ENCODE measurements at regions not wholly inside any gene's neighbourhood (a gene's known extent, or its start where the extent isn't known, plus 50 kb on each side); places are given as distances from the start of the nearest gene placed in this dataset.

DNA sequence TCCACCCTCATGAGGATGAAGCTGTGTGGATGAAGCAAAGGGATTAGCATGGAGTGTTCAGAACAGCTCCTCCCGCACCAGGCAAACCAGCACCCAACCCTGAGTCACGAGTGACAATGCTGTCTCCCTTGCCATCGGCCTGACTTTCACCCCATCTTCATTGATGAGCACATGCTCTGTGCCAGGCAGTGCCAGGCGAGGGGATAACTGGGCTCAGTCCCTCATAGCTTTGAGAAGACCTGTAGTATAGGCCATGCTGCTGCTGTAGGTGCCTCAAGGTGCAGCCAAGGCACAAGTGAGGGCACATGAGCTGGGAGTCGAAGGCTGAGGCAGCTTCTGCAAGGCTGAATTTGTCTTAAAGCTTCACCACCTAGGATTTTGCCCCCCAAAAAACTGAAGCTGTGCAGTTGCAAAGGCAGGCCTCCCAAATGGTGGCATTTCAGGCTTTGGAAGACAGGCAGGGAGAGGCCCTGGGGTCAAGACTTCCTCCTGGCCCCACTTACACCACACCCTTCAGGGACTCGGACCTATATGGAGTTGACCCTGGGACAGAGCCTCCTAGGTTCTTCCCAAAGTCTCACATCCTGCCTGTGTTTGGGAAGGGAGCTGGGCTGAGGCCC lies 54.2 kb upstream of the GDF10 start:
- no peak overlapping the region for H2AK5ac ChIP-seq (ENCODE audit: low read length)
- H2BK5ac ChIP-seq (ENCODE audit: low read length): no peak overlapping the region
- no peak overlapping the region for H3K4me2 ChIP-seq (ENCODE audit: low read length)
- no peak overlapping the region for H3K56ac ChIP-seq (ENCODE audit: low read length)
- no peak overlapping the region for H4K8ac ChIP-seq (ENCODE audit: low read depth, low read length)
- H3K79me2 ChIP-seq (ENCODE audit: control insufficient read depth, insufficient read depth, low read length): no peaks in the 10 kb centered on the region
- no peak for DNase-seq
- no peaks in the 10 kb centered on the region for H3K4me1 ChIP-seq (ENCODE audit: control insufficient read depth, low read depth, low read length)
- H3K9ac ChIP-seq (ENCODE audit: low read length): no peak overlapping the region
- H3K18ac ChIP-seq (ENCODE audit: low read length): no peak overlapping the region
- no peaks in the 10 kb centered on the region for H3K79me1 ChIP-seq (ENCODE audit: low read length)
- no CpG with 5 or more reads among the region's 6 CpGs for WGBS (ENCODE audit: extremely low coverage, insufficient coverage, low lambda C conversion rate)
- no peak overlapping the region for H3K4ac ChIP-seq (ENCODE audit: low read depth, low read length)
- no peak overlapping the region for H3K23ac ChIP-seq (ENCODE audit: low read length)
- H3K27me3 ChIP-seq (ENCODE audit: insufficient read depth, low read length, poor library complexity): no peaks in the 10 kb centered on the region
- no peak overlapping the region for H2BK15ac ChIP-seq (replicated peaks; ENCODE audit: low read depth)
- H3K4me3 ChIP-seq (ENCODE audit: low read length): no peak overlapping the region
- no peak overlapping the region for H3K27ac ChIP-seq (ENCODE audit: low read depth, low read length)
- no peak overlapping the region for H4K5ac ChIP-seq (ENCODE audit: low read length)
- no peaks in the 10 kb centered on the region for H3K36me3 ChIP-seq (ENCODE audit: control insufficient read depth, insufficient read depth, low read length)
- no peak overlapping the region for H2BK120ac ChIP-seq (ENCODE audit: low read depth, low read length)

DNA sequence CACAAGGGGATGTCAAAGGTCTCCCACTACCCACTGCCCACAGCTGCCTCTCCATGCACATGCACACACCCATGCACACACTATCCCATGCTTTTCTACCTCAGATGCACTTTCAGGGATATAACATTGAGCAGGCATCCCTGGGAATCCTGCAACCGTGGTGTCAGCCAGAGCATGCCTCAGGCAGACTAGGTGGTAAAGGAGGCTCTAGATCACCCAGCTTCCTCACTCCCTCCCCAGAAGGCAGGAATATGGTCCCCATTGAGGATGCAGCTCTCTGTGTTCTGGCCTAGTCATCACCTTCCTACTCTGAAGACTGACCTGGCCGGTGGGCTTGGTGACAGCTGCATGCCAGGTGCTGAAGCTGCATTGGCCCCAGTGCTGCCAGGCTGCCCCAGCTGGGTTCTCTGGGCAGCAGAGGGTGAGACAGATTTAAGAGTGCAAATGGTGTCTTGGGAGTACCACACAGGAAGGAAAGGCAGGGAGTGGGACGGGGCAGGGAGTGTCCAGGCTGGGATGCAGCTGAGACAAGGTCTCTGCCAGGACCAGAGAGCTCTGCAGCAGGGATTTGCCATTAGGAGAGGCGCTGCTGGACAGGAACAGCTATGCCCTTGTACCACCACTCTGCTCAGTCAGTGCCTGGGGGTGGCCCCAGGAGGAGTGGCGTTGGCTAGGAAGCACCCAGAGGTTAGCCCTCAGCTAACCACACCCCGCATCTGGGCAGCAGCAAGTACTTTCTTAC lies 53.4 kb upstream of the GDF10 start:
- no peak overlapping the region for H2BK5ac ChIP-seq (ENCODE audit: low read length)
- no peak overlapping the region for H2BK15ac ChIP-seq (replicated peaks; ENCODE audit: low read depth)
- H3K27ac ChIP-seq (ENCODE audit: low read depth, low read length): no peak overlapping the region
- no peak overlapping the region for H2BK120ac ChIP-seq (ENCODE audit: low read depth, low read length)
- no peak overlapping the region for H3K4me2 ChIP-seq (ENCODE audit: low read length)
- no peak for DNase-seq
- H3K4me1 ChIP-seq (ENCODE audit: control insufficient read depth, low read depth, low read length): no peaks in the 10 kb centered on the region
- no peaks in the 10 kb centered on the region for H3K27me3 ChIP-seq (ENCODE audit: insufficient read depth, low read length, poor library complexity)
- H4K8ac ChIP-seq (ENCODE audit: low read depth, low read length): no peak overlapping the region
- H3K18ac ChIP-seq (ENCODE audit: low read length): no peak overlapping the region
- no peak overlapping the region for H3K23ac ChIP-seq (ENCODE audit: low read length)
- no peaks in the 10 kb centered on the region for H3K79me1 ChIP-seq (ENCODE audit: low read length)
- WGBS (ENCODE audit: extremely low coverage, insufficient coverage, low lambda C conversion rate): no CpG with 5 or more reads among the region's 6 CpGs
- H3K4me3 ChIP-seq (ENCODE audit: low read length): no peak overlapping the region
- no peaks in the 10 kb centered on the region for H3K79me2 ChIP-seq (ENCODE audit: control insufficient read depth, insufficient read depth, low read length)
- H3K56ac ChIP-seq (ENCODE audit: low read length): no peak overlapping the region
- H3K9ac ChIP-seq (ENCODE audit: low read length): no peak overlapping the region
- no peak overlapping the region for H2AK5ac ChIP-seq (ENCODE audit: low read length)
- H4K5ac ChIP-seq (ENCODE audit: low read length): no peak overlapping the region
- no peaks in the 10 kb centered on the region for H3K36me3 ChIP-seq (ENCODE audit: control insufficient read depth, insufficient read depth, low read length)
- H3K4ac ChIP-seq (ENCODE audit: low read depth, low read length): no peak overlapping the region

DNA sequence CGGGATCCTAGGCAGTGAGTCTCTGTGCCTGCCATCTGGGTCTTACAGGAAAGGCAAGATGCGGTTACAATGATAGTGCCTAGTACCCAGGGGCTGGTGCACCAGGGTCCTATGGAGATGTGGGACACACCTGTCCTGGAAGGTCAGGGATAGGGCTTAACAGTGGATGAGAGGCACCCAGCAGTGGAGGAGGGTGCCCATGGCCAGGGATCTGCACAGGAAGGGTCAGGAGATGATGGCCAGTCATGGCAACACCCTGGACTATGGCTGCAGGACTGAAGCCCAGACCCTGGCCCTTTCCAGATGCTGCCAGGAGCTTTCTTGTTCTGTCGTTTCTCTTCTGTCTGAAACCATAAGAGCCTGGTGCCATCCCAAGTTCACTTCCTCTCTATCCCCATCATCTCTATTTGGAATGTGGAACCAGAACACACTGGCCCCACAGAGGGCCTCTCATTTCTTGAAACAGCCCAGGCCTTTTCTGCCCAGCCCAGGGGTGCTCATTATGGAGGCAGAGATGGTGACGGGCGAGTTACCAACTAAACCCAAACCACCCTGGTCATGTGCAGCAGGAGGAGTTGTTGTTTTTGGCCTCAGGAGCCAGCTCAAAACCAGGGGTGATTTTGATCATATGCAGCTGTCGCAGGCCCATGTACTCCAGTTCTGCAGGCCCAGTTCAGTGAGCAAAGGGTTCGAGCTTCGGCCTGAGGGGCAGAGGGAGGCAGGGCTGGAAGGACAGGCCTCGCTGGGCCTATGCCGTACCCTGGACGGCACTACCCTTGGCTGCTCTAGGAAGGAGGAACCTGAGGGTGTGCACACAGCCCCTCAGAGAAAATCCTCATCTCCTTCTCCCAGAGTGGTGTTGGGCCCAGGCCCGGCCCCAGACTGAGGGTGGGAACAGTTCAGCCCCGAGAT lies 52.6 kb upstream of the GDF10 start:
- DNase-seq: no peak
- Histone ChIP-seq H4K5ac (ENCODE audit: low read length) (no peak overlapping the region), H2BK15ac (replicated peaks; ENCODE audit: low read depth) (no peak overlapping the region), H2AK5ac (ENCODE audit: low read length) (no peak overlapping the region), H3K56ac (ENCODE audit: low read length) (no peak overlapping the region), H3K18ac (ENCODE audit: low read length) (no peak overlapping the region), H2BK120ac (ENCODE audit: low read depth, low read length) (no peak overlapping the region), H3K27me3 (ENCODE audit: insufficient read depth, low read length, poor library complexity) (no peaks in the 10 kb centered on the region), H3K4me3 (ENCODE audit: low read length) (no peak overlapping the region), H3K27ac (ENCODE audit: low read depth, low read length) (no peak overlapping the region), H3K79me1 (ENCODE audit: low read length) (no peaks in the 10 kb centered on the region), H3K4ac (ENCODE audit: low read depth, low read length) (no peak overlapping the region), H3K36me3 (ENCODE audit: control insufficient read depth, insufficient read depth, low read length) (no peaks in the 10 kb centered on the region), H3K23ac (ENCODE audit: low read length) (no peak overlapping the region), H3K4me1 (ENCODE audit: control insufficient read depth, low read depth, low read length) (no peaks in the 10 kb centered on the region), H3K9ac (ENCODE audit: low read length) (no peak overlapping the region), H4K8ac (ENCODE audit: low read depth, low read length) (no peak overlapping the region), H3K79me2 (ENCODE audit: control insufficient read depth, insufficient read depth, low read length) (no peaks in the 10 kb centered on the region), H2BK5ac (ENCODE audit: low read length) (no peak overlapping the region), H3K4me2 (ENCODE audit: low read length) (no peak overlapping the region)
- no CpG with 5 or more reads among the region's 13 CpGs for WGBS (ENCODE audit: extremely low coverage, insufficient coverage, low lambda C conversion rate)

DNA sequence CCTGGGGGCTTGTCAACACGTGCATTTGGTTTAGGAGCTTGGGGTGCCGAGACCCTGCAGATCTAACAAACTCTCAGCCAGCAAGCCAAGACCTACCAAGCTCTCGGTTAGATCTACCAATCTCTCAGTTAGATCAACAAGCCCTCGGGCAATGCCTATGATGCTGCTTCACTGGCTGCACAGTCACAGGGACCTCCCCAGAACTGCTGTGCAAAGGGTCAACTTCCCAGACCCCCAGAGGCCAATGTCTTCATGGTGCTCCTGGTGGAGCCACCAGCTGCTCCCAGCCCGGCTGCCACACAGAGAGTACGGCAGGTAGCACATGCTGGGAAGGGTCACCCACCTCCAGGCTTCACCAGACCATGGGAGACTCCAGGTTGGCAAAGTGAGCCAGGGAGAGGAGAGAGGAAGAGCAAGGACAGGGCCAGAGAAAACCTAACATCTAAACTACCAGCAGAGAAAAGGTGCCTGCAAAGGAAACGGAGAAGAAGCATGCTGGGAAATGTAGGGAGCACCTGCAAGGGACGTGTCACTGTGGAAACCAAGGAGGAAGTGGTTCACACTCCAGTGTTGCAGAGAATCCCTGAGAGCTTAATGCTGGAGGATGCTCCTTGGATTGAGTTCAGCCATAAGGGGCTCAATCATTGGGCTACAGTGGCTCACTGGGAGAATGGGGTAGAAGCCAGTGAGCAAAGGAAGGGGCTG lies 51.5 kb upstream of the GDF10 start:
- no peaks in the 10 kb centered on the region for H3K36me3 ChIP-seq (ENCODE audit: control insufficient read depth, insufficient read depth, low read length)
- H3K4me1 ChIP-seq (ENCODE audit: control insufficient read depth, low read depth, low read length): no peaks in the 10 kb centered on the region
- H3K4me3 ChIP-seq (ENCODE audit: low read length): no peak overlapping the region
- no peak overlapping the region for H3K27ac ChIP-seq (ENCODE audit: low read depth, low read length)
- H3K56ac ChIP-seq (ENCODE audit: low read length): no peak overlapping the region
- H3K23ac ChIP-seq (ENCODE audit: low read length): no peak overlapping the region
- H3K27me3 ChIP-seq (ENCODE audit: insufficient read depth, low read length, poor library complexity): no peaks in the 10 kb centered on the region
- WGBS (ENCODE audit: extremely low coverage, insufficient coverage, low lambda C conversion rate): no CpG with 5 or more reads among the region's 8 CpGs
- H3K79me1 ChIP-seq (ENCODE audit: low read length): no peaks in the 10 kb centered on the region
- no peak overlapping the region for H3K9ac ChIP-seq (ENCODE audit: low read length)
- no peak overlapping the region for H2BK5ac ChIP-seq (ENCODE audit: low read length)
- H3K18ac ChIP-seq (ENCODE audit: low read length): no peak overlapping the region
- no peaks in the 10 kb centered on the region for H3K79me2 ChIP-seq (ENCODE audit: control insufficient read depth, insufficient read depth, low read length)
- no peak for DNase-seq
- no peak overlapping the region for H3K4ac ChIP-seq (ENCODE audit: low read depth, low read length)
- no peak overlapping the region for H2AK5ac ChIP-seq (ENCODE audit: low read length)
- no peak overlapping the region for H4K8ac ChIP-seq (ENCODE audit: low read depth, low read length)
- no peak overlapping the region for H4K5ac ChIP-seq (ENCODE audit: low read length)
- no peak overlapping the region for H2BK120ac ChIP-seq (ENCODE audit: low read depth, low read length)
- no peak overlapping the region for H3K4me2 ChIP-seq (ENCODE audit: low read length)
- no peak overlapping the region for H2BK15ac ChIP-seq (replicated peaks; ENCODE audit: low read depth)

DNA sequence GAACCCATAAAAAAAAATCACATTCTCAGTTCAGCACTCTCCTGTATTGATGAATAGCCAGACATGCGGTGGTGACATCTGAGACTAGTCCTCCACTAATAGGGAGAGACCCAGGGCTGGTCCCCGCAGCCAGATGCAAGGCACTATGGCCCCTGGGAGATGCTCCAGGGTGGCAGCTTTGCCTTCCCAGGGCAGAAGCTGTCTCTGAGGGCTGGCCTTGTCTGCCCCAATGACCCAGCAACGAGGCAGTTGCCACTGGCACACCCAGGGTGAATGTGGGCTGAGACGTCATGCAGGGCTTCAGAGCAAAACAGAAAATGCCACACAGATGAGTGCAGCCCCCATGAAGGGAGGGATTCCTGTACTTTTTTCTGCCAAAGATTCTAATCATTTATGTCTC lies 50.1 kb upstream of the GDF10 start:
- Histone ChIP-seq H2AK5ac (ENCODE audit: low read length) (no peak overlapping the region), H3K79me2 (ENCODE audit: control insufficient read depth, insufficient read depth, low read length) (no peaks in the 10 kb centered on the region), H3K27ac (ENCODE audit: low read depth, low read length) (no peak overlapping the region)

More for the DNA sequence above, 50.1 kb upstream of the GDF10 start:
- H3K4me2 ChIP-seq (ENCODE audit: low read length): no peak overlapping the region
- no peaks in the 10 kb centered on the region for H3K79me1 ChIP-seq (ENCODE audit: low read length)
- no peak overlapping the region for H3K18ac ChIP-seq (ENCODE audit: low read length)
- no peak overlapping the region for H2BK15ac ChIP-seq (replicated peaks; ENCODE audit: low read depth)
- no peaks in the 10 kb centered on the region for H3K4me1 ChIP-seq (ENCODE audit: control insufficient read depth, low read depth, low read length)
- no peaks in the 10 kb centered on the region for H3K27me3 ChIP-seq (ENCODE audit: insufficient read depth, low read length, poor library complexity)
- no peaks in the 10 kb centered on the region for H3K36me3 ChIP-seq (ENCODE audit: control insufficient read depth, insufficient read depth, low read length)
- no peak overlapping the region for H3K4me3 ChIP-seq (ENCODE audit: low read length)
- H3K23ac ChIP-seq (ENCODE audit: low read length): no peak overlapping the region
- no peak overlapping the region for H4K5ac ChIP-seq (ENCODE audit: low read length)
- H3K4ac ChIP-seq (ENCODE audit: low read depth, low read length): no peak overlapping the region
- H3K56ac ChIP-seq (ENCODE audit: low read length): no peak overlapping the region
- no peak for DNase-seq
- H2BK120ac ChIP-seq (ENCODE audit: low read depth, low read length): no peak overlapping the region
- no peak overlapping the region for H2BK5ac ChIP-seq (ENCODE audit: low read length)
- WGBS (ENCODE audit: extremely low coverage, insufficient coverage, low lambda C conversion rate): no CpG with 5 or more reads among the region's 4 CpGs
- no peak overlapping the region for H3K9ac ChIP-seq (ENCODE audit: low read length)
- H4K8ac ChIP-seq (ENCODE audit: low read depth, low read length): no peak overlapping the region
